ENCODE measurements at regions not wholly inside any gene's neighbourhood (a gene's known extent, or its start where the extent isn't known, plus 50 kb on each side); places are given as distances from the start of the nearest gene placed in this dataset.

- TF ChIP-seq RAD21 (IDR thresholded peaks at IDR 0.05; ENCODE audit: low read depth) (peak; percentile 51), USF1 (IDR thresholded peaks at IDR 0.05) (no peak)
Measured at GRCh38 chr15:91706322-91707032, 147.0 kb upstream of the SLCO3A1 start.

- no peak for TF ChIP-seq RAD21 (IDR thresholded peaks at IDR 0.05; ENCODE audit: low read depth)
- no peak for TF ChIP-seq TCF12 (IDR thresholded peaks at IDR 0.05; ENCODE audit: low read depth)
Measured at GRCh38 chr15:91710080-91710698, 143.3 kb upstream of the SLCO3A1 start.

GRCh38 chr15:91711384-91712033, 142.0 kb upstream of the SLCO3A1 start:
- no peak for TF ChIP-seq EP300 (IDR thresholded peaks at IDR 0.05; ENCODE audit: borderline replicate concordance)

GRCh38 chr15:91712286-91712685, 141.2 kb upstream of the SLCO3A1 start:
- TF ChIP-seq CREB1 (IDR thresholded peaks at IDR 0.05; ENCODE audit: low read depth) (no peak), NFIC (IDR thresholded peaks at IDR 0.05) (no peak), USF1 (IDR thresholded peaks at IDR 0.05) (no peak), REST (IDR thresholded peaks at IDR 0.05; ENCODE audit: low read depth) (no peak)

GRCh38 chr15:91716536-91716935, 137.0 kb upstream of the SLCO3A1 start:
- TF ChIP-seq CREB1 (IDR thresholded peaks at IDR 0.05; ENCODE audit: low read depth) (no peak), EGR1 (IDR thresholded peaks at IDR 0.05) (no peak), CEBPB (IDR thresholded peaks at IDR 0.05) (no peak), RAD21 (IDR thresholded peaks at IDR 0.05; ENCODE audit: low read depth) (no peak), NFIC (IDR thresholded peaks at IDR 0.05) (no peak), FOXM1 (IDR thresholded peaks at IDR 0.05; ENCODE audit: borderline replicate concordance, low read depth) (no peak), TEAD4 (IDR thresholded peaks at IDR 0.05) (no peak), MAX (IDR thresholded peaks at IDR 0.05) (no peak), ZBTB7A (IDR thresholded peaks at IDR 0.05; ENCODE audit: low read depth) (no peak), TAF1 (IDR thresholded peaks at IDR 0.05; ENCODE audit: low read depth) (no peak), REST (IDR thresholded peaks at IDR 0.05; ENCODE audit: low read depth) (no peak)

GRCh38 chr15:91717811-91718210, 135.7 kb upstream of the SLCO3A1 start:
- TF ChIP-seq YY1 (IDR thresholded peaks at IDR 0.05; ENCODE audit: low read depth) (no peak), NFIC (IDR thresholded peaks at IDR 0.05) (no peak), TCF12 (IDR thresholded peaks at IDR 0.05; ENCODE audit: low read depth) (no peak), TAF1 (IDR thresholded peaks at IDR 0.05; ENCODE audit: low read depth) (no peak), CEBPB (IDR thresholded peaks at IDR 0.05) (no peak), USF1 (IDR thresholded peaks at IDR 0.05) (no peak)

GRCh38 chr15:91723959-91724358, 129.5 kb upstream of the SLCO3A1 start:
- TF ChIP-seq CREB1 (IDR thresholded peaks at IDR 0.05; ENCODE audit: low read depth) (no peak), REST (IDR thresholded peaks at IDR 0.05; ENCODE audit: low read depth) (no peak), USF1 (IDR thresholded peaks at IDR 0.05) (no peak), EP300 (IDR thresholded peaks at IDR 0.05; ENCODE audit: borderline replicate concordance) (no peak), TCF12 (IDR thresholded peaks at IDR 0.05; ENCODE audit: low read depth) (no peak), FOXM1 (IDR thresholded peaks at IDR 0.05; ENCODE audit: borderline replicate concordance, low read depth) (no peak), TEAD4 (IDR thresholded peaks at IDR 0.05) (no peak), EGR1 (IDR thresholded peaks at IDR 0.05) (no peak), NFIC (IDR thresholded peaks at IDR 0.05) (no peak), ZBTB7A (IDR thresholded peaks at IDR 0.05; ENCODE audit: low read depth) (no peak), RAD21 (IDR thresholded peaks at IDR 0.05; ENCODE audit: low read depth) (no peak), YY1 (IDR thresholded peaks at IDR 0.05; ENCODE audit: low read depth) (no peak), TAF1 (IDR thresholded peaks at IDR 0.05; ENCODE audit: low read depth) (no peak), CEBPB (IDR thresholded peaks at IDR 0.05) (no peak), MAX (IDR thresholded peaks at IDR 0.05) (no peak)
